SU-DHL-6 (cell line): ENCODE measurements at regions not wholly inside any gene's neighbourhood (a gene's known extent, or its start where the extent isn't known, plus 50 kb on each side); places are given as distances from the start of the nearest gene placed in this dataset.

Experiments
- CTCF ChIP-seq: fragments of 200-600 bp; sonication (generic); IDR thresholded peaks from one replicate; pipeline ENCODE4 v1.5.1; 2017; ENCODE audit warnings: antibody characterized with exemption, mild to moderate bottlenecking, low read length, moderate library complexity; ENCODE audit not compliant: insufficient read depth, poor library complexity, severe bottlenecking
- EZH2phosphoT487 ChIP-seq: fragments of 200-600 bp; sonication (generic), shearing (Covaris generic); conservative IDR thresholded peaks from 2 replicates; pipeline ENCODE4 v1.6.1; 2018; ENCODE audit warnings: mild to moderate bottlenecking, antibody characterized with exemption, low read length, moderate library complexity, mixed read lengths

GRCh38 chr2:150698016-150698661, 210.7 kb upstream of the RND3 start:
- no peak for TF ChIP-seq CTCF
- no peak for TF ChIP-seq EZH2phosphoT487
